Lower leg skin (tissue), 3 donors: ENCODE measurements at regions not wholly inside any gene's neighbourhood (a gene's known extent, or its start where the extent isn't known, plus 50 kb on each side); places are given as distances from the start of the nearest gene placed in this dataset.

ENCODE experiments used
- CTCF ChIP-seq, 3 donors: fragments of 450-650 bp; IDR thresholded peaks; one replicate each; pipeline ENCODE4 v1.5.1; 2016; ENCODE audit warnings: antibody characterized with exemption in 3 of 3, mild to moderate bottlenecking in 3 of 3, moderate library complexity in 2 of 3
- POLR2A ChIP-seq, 2 donors: fragments of 450-650 bp; IDR thresholded peaks; one replicate each; pipeline ENCODE4 v1.6.1; 2016 to 2017; ENCODE audit warnings: antibody characterized with exemption in 2 of 2, mild to moderate bottlenecking in 1 of 2, moderate library complexity in 1 of 2

DNA sequence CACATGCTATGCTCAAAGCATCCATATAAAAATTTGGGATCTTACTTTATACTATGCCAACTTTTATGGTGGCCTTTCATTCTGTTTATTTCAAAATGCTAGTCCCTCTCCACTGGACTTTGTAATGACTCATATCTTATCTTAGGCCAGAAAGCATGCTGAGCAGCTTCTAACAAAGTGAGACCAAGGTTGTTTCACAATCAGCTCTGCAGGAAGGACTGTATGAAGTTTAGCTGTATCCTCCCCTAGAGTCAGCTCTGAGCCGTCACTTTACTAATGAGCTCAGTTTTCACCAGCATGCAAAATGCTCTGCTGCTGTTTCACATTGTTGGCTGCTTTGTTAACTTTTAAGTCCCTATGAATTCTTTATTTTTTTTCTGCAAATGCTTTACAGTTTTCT lies 1608.8 kb downstream of the OLFM4 start:
- TF ChIP-seq CTCF (IDR thresholded peaks at IDR 0.05) = no peak
- TF ChIP-seq POLR2A (IDR thresholded peaks at IDR 0.05) = no peak
